Right renal cortex interstitium (tissue), 3 donors: ENCODE measurements at regions not wholly inside any gene's neighbourhood (a gene's known extent, or its start where the extent isn't known, plus 50 kb on each side); places are given as distances from the start of the nearest gene placed in this dataset.

Experiments used
- DNase-seq, 3 donors: peaks; one replicate each; pipeline ENCODE4 v3.0.0-alpha.2; 2013; ENCODE audit warnings: low read depth in 3 of 3, low spot score in 2 of 3

DNA sequence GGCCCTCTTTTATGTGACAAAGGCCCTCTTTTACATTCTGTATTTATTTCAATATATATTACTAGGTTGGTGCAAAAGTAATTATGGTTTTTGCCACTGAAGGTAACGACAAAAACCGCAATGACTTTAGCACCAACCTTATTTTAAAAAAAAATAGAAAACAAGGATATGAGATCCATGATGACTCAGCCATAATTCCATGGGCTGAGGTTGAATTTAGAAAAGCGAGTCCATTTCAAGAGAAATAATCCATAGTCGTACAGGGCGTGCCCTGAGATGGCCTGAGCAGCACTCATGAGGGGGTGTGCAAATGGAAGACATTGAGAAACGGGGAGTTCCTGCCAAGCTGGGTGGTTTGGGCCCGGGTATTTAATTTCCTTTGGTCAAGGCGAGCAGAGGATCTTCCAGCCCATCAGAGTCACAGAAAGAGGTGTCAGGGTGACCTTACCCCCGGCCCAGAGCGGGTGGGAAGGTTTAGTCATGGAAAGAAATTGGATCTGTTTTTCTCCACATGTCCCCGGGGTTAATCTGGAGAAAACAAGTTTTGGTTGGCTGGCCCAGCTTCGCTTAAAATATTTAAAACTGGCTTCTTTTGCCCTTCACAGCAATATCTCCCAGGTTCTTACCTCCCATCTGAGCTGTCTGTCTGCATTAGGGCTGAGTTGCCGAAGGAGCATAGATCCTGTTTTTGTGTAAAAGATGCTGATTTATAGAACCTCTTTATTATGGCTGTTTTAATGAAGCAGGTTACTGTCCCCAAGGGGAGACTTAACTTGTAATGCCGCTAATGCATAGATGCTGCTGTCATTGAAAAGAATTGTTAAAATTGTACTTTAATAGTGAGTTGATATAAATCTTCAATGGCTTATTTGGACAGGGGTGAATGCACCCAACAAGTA, 255.6 kb downstream of the PREX1 start:
- no peak for DNase-seq

DNA sequence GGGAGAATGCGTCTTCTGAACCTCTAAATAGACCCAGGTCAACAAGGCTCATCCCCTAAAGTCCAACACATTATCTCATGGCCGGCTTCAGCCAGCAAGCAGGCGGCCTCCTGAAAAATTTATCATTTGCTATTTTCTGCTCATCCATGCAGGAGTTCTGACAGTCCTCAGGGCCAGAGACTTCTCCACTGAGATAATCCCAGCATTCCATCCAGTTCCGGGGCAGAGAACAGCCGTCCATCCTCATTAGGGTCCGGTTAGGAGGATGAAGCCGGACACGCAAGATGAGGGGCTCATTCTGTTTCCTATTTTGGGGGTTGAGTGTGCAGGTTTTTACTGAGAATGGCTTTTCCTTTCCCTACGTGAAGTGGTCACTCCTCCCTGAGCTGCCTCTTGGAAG, 258.1 kb downstream of the PREX1 start:
- no peak for DNase-seq

DNA sequence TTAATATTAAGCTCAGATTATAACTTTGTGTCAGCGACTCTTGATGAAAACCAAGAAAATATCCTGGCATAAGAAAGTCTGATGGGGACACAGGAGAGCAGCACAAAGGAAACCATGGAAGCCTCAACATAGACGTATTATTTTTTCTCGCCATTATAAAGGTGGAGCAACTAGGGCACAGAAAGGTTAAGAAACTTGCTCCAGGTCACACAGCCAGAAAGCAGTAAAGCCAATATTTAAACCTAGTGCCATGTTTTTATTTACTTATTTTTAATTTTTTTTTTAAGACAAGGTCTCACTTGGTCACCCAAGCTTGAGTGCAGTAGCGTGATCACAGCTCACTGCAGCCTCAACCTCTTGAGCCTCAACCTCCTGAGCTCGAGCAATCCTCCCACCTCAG, 259.3 kb downstream of the PREX1 start:
- no peak for DNase-seq

GRCh38 chr20:48567145-48567544, 260.7 kb downstream of the PREX1 start:
- DNase-seq: no peak

DNA sequence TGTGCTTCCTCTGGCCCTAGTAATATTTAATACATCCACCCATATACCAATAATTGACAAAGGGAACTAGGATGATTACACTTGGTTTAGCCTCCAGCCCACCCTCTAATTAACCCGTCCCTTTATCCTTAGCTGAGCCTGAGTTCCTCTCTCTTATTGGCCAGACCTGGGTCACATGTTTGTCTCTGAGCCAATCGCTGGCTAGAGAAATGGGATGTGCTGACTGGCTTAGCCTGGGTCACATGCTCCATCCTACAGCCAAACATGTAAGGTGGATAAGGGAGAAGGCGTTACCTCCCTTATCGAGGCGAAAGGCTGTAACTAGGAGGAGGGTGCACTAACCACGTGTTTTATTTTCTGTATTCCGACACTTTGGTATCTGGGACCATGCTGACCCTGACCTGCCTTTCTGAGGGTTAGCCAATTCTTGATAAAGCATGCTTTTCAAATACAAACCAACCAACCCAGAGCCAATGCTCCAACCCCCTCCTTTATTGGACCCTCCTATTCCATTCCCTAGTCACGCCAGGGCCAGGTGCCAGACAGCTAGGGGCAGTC, 262.7 kb downstream of the PREX1 start:
- DNase-seq: no peak

- DNase-seq: no peak
Observed at GRCh38 chr20:48563191-48563870, 264.5 kb downstream of the PREX1 start.

DNA sequence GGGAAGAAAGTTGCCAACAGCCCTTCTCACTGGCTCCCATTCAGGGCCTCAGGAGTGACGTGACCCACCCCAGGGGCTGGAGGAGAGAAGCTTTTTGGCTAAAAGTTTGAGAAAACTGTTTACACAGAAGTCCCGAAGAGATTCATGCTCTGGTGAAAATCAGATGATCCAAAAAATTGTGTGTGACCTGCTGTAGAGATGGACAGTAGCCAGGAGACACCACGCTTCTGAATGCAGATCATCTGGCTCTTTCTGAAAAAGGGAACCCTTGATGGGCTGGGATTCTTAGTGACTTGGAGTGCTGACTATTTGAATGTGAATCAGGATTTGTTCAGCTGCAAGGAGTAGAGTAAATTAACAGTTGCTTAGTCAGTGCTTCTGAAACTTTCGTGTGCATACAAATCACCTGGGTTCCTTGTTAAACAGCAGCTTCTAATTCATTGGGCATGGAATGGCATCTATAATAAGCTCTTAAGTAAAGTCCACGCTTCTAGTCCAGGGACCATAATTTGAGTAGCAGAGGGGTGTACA, 265.1 kb downstream of the PREX1 start:
- no peak for DNase-seq

GRCh38 chr20:48558906-48559305, 268.9 kb downstream of the PREX1 start:
- DNase-seq: no peak

- DNase-seq: no peak
Observed at GRCh38 chr20:48557380-48557779, 270.4 kb downstream of the PREX1 start.

GRCh38 chr20:48556956-48557355, 270.8 kb downstream of the PREX1 start:
- DNase-seq: no peak

GRCh38 chr20:48552550-48552949, 275.2 kb downstream of the PREX1 start:
- DNase-seq: no peak

DNA sequence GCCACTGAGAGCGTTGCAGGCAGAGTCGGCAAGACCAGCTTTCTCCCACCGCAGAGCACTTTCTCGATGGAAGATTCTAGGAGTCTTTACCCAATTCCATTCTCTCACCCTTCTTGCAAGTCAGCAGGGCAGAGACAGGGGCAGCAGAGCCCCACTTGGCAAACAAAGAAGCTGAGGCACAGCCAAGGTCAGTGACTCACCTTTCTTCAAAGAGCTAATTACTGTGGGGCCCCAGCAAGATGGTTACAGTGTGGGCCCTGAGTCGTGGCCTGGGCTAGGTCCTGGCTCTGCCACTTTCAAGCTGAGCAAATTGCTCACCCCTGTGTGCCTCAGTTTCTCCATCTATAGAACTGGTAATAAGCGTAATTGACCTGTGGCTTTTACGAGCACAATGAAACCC, 277.0 kb downstream of the PREX1 start:
- no peak for DNase-seq

GRCh38 chr20:48547664-48548063, 280.1 kb downstream of the PREX1 start:
- no peak for DNase-seq

GRCh38 chr20:48544402-48545339, 283.1 kb downstream of the PREX1 start:
- DNase-seq: no peak

- no peak for DNase-seq
Observed at GRCh38 chr20:48541581-48542071, 286.2 kb downstream of the PREX1 start.

GRCh38 chr20:48538856-48539255, 288.9 kb downstream of the PREX1 start:
- no peak for DNase-seq

- DNase-seq: no peak
Observed at GRCh38 chr20:48538058-48538825, 289.6 kb downstream of the PREX1 start.

DNA sequence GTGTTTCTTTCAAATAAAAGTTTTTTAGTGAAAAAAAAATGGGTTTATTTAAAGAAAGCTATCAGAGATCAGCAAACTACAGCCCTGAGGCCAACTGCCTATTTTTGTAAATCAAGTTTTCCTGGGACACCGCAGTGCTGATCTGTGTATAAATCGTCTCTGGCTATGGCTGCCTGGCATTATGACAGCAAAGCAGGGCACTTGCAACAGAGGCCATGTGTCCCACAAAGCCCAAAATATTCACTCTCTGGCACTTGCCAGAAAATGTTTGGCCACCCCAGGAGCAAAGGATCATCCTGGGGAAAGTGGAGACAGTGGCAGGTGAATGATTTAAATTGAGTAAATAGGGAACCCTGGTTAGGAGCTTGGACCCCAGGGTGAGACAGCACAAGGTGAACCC, 291.6 kb downstream of the PREX1 start:
- DNase-seq: no peak

GRCh38 chr20:48535556-48535955, 292.2 kb downstream of the PREX1 start:
- DNase-seq: no peak

GRCh38 chr20:48532028-48532427, 295.8 kb downstream of the PREX1 start:
- no peak for DNase-seq
